Thyroid gland (tissue), 4 donors: ENCODE measurements at regions not wholly inside any gene's neighbourhood (a gene's known extent, or its start where the extent isn't known, plus 50 kb on each side); places are given as distances from the start of the nearest gene placed in this dataset.

Source experiments
- POLR2A ChIP-seq, 2 donors: fragments of 450-650 bp; IDR thresholded peaks; one replicate each; pipeline ENCODE4 v1.6.1; 2017; ENCODE audit warnings: antibody characterized with exemption in 2 of 2, mild to moderate bottlenecking in 2 of 2, moderate library complexity in 1 of 2
- TF ChIP-seq, protein P1 (sequence below), 6 experiments: fragments of 200-600 bp in 3 of 6; fragments of 450-650 bp in 3 of 6; sonication (generic) in 3 of 6; IDR thresholded peaks; one replicate each; pipeline ENCODE4 v1.5.1; 2016 to 2019; ENCODE audit warnings: antibody characterized with exemption in 6 of 6, mild to moderate bottlenecking in 2 of 6, inconsistent platforms in 1 of 6, moderate library complexity in 1 of 6

DNA sequence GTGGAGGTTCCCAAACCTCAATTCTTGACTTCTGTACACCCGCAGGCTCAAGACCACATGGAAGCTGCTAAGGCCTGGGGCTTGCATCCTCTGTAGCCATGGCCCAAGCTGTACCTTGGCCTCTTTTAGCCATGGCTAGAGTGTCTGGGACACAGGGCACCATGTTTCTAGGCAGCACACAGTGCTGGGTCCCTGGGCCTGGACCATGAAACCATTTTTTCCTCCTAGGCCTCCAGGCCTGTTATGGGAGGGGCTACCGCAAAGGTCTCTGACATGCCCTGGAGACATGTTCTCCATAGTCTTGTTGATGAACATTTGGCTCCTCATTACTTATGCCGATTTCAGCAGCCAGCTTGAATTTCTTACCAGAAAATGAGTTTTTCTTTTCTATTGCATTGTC lies 701.4 kb downstream of the FGF9 start:
- TF ChIP-seq, protein P1, sequence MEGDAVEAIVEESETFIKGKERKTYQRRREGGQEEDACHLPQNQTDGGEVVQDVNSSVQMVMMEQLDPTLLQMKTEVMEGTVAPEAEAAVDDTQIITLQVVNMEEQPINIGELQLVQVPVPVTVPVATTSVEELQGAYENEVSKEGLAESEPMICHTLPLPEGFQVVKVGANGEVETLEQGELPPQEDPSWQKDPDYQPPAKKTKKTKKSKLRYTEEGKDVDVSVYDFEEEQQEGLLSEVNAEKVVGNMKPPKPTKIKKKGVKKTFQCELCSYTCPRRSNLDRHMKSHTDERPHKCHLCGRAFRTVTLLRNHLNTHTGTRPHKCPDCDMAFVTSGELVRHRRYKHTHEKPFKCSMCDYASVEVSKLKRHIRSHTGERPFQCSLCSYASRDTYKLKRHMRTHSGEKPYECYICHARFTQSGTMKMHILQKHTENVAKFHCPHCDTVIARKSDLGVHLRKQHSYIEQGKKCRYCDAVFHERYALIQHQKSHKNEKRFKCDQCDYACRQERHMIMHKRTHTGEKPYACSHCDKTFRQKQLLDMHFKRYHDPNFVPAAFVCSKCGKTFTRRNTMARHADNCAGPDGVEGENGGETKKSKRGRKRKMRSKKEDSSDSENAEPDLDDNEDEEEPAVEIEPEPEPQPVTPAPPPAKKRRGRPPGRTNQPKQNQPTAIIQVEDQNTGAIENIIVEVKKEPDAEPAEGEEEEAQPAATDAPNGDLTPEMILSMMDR (IDR thresholded peaks at IDR 0.05) = no peak
- TF ChIP-seq POLR2A (IDR thresholded peaks at IDR 0.05) = no peak
